GM12874 (cell line): ENCODE measurements at regions not wholly inside any gene's neighbourhood (a gene's known extent, or its start where the extent isn't known, plus 50 kb on each side); places are given as distances from the start of the nearest gene placed in this dataset.

Experiments
- TF ChIP-seq, protein P1 (sequence below): IDR thresholded peaks from 2 replicates; pipeline ENCODE4 v1.5.1; 2011; ENCODE audit warnings: low read depth, mild to moderate bottlenecking, control low read depth, low read length, moderate library complexity; ENCODE audit not compliant: insufficient read depth

DNA sequence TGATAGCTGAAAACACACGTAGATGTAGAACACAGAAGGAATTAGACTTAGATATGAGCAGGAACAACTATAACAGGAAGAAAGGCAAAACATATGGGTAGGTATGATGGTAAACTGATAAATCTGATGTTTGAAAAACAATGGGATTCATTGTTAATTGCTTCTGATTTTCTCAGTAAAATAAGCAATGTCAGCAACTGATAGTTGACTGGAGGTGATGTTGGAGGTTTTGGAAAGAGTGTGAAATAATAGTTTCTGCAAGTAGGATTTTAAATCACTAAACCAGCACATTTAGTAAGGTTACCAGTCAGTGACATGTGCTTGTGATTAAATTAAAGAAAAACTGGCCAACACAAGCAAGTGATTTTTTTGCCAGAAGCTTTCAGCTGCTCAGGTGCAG, 123.0 kb upstream of the CPNE8 start:
- TF ChIP-seq, protein P1, sequence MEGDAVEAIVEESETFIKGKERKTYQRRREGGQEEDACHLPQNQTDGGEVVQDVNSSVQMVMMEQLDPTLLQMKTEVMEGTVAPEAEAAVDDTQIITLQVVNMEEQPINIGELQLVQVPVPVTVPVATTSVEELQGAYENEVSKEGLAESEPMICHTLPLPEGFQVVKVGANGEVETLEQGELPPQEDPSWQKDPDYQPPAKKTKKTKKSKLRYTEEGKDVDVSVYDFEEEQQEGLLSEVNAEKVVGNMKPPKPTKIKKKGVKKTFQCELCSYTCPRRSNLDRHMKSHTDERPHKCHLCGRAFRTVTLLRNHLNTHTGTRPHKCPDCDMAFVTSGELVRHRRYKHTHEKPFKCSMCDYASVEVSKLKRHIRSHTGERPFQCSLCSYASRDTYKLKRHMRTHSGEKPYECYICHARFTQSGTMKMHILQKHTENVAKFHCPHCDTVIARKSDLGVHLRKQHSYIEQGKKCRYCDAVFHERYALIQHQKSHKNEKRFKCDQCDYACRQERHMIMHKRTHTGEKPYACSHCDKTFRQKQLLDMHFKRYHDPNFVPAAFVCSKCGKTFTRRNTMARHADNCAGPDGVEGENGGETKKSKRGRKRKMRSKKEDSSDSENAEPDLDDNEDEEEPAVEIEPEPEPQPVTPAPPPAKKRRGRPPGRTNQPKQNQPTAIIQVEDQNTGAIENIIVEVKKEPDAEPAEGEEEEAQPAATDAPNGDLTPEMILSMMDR, result no peak

DNA sequence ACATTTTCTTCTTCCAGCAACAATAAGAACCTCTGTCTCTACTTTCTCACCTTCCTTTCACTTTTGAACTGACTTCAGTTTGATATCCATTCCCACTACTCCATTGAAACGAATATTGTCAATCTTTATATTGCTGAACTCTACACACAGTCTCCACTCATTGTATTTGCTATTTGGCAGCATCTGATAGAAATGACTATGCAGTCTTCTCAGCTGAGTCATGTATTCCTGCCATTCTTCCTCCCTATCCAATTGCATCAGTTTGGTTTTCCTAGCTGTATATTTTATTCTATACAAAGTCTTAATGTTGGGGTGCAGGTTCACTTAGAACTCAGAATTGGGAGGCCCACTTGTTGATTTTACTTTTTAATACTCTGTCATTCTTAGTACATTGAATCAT, 107.5 kb upstream of the CPNE8 start:
- TF ChIP-seq, protein P1, result no peak

DNA sequence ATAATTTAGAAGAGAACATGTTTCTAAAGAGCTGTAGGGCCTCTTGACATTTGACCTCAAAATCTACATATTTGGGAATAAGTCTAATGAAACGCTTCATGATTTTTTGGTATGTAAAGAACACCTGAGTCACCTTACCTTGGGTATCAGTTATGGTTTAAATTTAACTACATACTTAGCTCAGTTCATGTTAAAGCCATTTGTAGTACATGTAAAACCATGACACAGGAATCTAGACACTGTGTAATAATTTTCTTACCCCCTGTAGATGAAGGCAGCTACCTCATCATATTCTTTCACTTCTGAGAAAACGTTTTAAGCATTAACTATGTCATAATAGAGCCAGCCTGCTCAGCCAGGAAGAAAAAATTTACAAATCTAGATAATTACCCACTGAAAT, 105.8 kb upstream of the CPNE8 start:
- TF ChIP-seq, protein P1, result no peak

DNA sequence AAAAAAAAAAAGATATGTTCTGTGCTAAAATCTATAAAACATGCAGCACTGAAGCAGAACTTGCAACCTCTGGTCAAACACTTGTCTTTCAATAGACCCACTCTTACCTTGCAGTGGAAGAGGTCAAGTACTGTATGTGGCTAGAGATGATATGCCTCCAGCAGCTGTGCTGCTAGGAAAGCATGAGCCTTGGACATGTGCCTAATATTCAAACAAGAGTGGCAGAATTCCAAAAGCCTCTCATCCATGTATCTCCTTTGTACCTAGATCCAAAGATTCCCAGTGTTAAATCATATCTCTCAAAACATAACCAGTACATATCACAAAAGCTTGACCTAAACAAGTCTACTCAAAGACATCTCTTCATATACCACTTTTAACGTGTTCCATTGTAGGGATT, 105.0 kb upstream of the CPNE8 start:
- TF ChIP-seq, protein P1, result no peak

DNA sequence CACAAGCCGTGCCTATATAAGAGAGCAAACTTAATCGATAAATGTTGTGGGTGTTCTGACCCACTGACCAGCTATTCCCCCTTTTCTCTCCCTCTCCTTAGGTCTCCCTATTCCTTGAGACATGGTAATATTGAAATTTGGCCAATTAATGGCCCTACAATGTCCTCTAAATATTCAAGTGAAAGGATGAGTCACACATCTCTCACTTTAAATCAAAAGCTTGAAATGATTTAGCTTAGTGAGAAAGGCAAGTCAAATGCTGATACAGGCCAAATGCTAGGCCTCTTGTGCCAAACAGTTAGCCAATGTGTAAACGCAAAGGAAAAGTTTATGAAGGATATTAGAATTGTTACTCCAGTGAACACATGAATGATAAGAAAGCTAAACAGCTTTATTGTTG, 102.2 kb upstream of the CPNE8 start:
- TF ChIP-seq, protein P1, result no peak

DNA sequence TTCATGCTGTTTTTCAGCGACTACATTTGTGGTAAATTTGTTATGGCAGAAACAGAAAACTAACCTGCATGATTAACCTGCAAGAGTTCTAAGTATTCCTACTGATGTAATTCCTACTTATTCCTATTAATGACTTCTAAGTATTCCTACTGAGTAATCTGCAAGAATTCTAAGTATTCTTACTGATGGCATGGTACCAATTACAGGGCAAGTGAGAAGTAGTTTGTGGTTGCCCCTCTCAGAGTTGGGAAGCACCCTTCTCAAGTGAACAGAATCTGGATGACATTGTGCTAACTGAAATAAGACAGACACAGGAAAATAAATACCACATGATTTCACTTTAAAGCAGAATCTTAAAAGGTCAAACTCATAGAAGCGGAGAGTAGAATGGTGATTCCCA, 100.9 kb upstream of the CPNE8 start:
- TF ChIP-seq, protein P1, result no peak

DNA sequence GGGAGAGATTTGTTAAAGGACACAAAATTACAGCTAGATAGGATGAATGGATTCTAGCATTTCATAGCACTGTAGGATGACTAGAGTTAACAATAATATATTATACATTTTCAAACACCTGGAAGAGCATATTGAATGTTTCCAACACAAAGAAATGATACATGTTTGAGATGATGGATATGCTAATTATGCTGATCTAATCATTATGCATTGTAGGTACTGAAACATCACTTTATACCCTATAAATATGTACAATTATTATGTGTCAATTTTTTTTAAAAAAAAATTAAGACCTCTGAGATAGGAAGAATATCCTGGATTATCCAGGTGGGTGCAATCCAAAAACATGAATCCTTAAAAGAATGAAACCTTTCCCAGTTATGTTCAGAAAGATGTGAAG, 100.3 kb upstream of the CPNE8 start:
- TF ChIP-seq, protein P1, result no peak

DNA sequence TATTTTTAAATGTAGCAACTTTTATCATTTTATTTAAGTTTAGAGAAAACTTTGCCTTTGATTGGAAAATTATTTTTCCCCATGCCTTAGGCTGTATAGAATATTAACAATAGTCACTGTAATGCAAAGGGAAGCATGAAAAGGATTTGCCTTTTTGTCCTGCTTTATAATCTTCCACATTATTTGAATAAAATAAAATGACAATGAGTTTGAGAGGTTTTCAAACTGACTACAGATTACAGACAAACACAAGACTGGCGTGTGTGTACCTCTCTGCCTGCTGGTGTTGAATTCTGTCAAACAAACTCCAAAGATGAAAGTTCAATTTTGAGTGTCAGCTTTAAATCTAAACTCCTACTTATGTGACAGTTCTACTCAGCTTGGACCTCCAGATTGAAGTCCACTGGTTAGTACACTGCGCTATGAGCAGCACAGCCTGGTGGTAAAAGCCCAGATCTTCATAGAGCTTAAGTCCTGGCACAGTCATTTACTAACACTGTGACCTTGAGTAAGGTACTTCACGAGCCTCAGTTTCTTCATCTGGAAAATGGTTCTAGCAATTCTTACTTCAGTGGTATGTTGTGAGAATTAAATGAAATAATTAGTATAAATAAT, 98.3 kb upstream of the CPNE8 start:
- TF ChIP-seq, protein P1, result no peak
